HFF-Myc (cell line): ENCODE measurements at regions not wholly inside any gene's neighbourhood (a gene's known extent, or its start where the extent isn't known, plus 50 kb on each side); places are given as distances from the start of the nearest gene placed in this dataset.
"Not testable (repeated sequence)": the region's sequence is repeated elsewhere in the genome, so short reads cannot be mapped to it uniquely, and the experiment has no call there.

ENCODE experiments used
- DNase-seq: peaks from one replicate; pipeline ENCODE4 v3.0.0-alpha.2; 2011; ENCODE audit warnings: low read depth; ENCODE audit errors: extremely low read depth
- H3K4me3 ChIP-seq: replicated peaks from 2 replicates; pipeline ENCODE4 v1.5.1; 2011; ENCODE audit warnings: low read depth, mild to moderate bottlenecking, control low read depth, low read length
- TF ChIP-seq, protein P1 (sequence below): IDR thresholded peaks from 2 replicates; pipeline ENCODE4 v1.5.1; 2012; ENCODE audit warnings: mild to moderate bottlenecking, low read depth, low read length, control low read depth; ENCODE audit errors: missing control alignments

DNA sequence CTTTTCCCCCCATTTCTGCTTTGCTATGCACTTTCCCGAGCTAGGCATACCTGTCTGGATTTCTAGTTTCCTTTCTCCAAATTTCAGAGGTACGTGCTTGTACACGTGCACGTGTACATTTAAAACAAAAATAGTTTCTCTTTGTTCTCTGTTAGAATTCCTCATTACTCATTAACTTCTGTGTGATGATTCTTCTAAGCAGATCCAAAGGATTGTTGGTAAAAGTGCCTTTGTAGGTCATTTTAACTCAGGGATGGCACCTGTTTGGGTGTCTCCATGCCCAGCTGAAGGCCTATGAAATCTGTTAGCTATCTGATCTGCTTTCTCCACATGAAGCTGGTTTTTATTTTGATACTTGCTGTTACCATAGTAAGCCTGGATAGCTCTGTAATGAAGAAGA, 264.3 kb downstream of the LPIN1 start:
- TF ChIP-seq, protein P1, sequence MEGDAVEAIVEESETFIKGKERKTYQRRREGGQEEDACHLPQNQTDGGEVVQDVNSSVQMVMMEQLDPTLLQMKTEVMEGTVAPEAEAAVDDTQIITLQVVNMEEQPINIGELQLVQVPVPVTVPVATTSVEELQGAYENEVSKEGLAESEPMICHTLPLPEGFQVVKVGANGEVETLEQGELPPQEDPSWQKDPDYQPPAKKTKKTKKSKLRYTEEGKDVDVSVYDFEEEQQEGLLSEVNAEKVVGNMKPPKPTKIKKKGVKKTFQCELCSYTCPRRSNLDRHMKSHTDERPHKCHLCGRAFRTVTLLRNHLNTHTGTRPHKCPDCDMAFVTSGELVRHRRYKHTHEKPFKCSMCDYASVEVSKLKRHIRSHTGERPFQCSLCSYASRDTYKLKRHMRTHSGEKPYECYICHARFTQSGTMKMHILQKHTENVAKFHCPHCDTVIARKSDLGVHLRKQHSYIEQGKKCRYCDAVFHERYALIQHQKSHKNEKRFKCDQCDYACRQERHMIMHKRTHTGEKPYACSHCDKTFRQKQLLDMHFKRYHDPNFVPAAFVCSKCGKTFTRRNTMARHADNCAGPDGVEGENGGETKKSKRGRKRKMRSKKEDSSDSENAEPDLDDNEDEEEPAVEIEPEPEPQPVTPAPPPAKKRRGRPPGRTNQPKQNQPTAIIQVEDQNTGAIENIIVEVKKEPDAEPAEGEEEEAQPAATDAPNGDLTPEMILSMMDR = no peak
- DNase-seq = no peak
- H3K4me3 ChIP-seq = no peak overlapping the region

DNA sequence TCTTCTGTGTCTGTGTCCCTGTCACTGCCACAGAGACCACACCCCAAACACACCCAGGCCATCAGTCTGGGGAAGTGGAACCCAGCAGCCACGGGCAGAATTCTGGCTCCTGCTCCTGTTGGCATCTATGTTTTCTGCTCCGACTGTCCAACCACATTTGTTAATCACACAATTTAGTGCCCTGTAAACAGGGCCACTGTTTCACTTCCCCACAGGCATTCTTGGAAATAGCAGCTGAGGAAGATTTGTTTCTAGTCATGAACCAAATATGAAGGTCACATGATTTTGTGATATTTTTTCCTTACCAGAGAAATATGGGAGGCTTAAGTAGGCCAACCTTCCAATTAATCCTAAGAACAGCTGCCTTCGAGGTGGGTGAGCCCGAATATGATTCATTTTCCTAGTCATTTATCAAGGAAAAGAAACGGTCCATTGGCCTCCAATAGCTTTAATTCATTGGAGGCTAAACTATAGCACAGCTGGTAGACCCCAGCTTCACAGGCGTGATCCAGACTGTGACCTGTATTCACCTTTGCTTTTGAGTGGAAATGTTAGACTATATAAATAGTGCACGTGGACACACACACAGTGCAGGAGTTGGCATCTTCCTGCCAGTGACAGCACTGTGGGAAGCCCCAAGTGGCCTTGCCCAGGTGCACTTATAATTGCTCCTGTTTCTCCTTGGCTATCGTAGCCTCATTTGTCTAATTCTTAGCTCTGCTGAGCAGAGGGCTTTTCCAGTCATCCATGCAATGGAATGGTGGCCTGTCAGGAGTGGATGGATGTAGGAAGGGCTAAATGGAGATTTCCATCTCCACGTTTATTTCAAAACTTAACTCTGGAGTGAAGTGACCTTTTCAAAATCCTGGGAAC, 267.9 kb downstream of the LPIN1 start:
- no peak for DNase-seq
- TF ChIP-seq, protein P1 = no peak
- no peak overlapping the region for H3K4me3 ChIP-seq

DNA sequence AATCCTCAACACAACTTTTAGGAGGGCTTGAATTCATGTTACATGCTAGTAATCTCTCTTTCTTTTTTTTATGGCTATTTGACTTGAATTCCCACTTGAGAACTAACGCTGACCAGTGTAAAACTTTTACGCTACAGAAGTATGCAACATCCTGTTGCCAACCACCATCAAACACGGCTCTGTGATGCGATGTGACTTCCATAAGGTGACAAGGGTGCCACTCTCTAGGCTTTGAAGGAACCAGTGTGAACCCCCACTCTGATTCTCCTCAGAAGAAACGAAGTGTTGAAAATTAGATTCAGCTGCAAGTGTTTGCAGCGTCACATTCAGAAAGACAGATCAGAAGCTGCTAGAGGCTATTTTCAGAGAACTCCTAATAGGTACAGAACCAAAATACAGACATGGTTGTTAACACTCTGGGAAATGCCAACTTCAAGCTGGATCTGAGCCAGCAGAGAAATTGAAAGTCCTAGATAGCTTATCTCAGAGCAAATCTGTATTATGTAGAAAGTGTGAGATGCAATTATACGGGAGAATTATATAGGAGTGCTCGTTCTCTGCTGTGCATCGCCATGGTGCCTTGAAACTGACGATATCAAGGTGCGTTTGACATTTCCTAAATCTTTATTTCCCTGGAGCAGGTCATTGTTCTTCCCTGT, 271.2 kb downstream of the LPIN1 start:
- H3K4me3 ChIP-seq = no peak overlapping the region
- TF ChIP-seq, protein P1 = no peak
- no peak for DNase-seq

DNA sequence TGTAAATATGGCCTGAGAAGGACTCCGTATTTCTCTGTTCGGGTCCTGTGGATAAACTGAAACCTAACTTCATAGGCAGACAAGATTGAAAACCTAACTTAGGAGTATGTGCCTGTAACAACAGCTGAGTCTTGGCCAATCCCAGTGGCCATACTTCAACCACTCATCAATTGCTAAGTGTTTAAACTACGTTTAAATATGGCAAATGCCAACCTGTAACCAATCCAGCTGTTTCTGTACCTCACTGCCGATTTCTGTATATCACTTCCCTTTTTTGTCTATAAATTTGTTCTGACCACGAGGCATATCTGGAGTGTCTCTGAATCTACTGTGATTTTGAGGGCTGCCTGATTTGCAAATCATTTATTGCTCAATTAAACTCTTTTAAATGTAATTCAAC, 272.3 kb downstream of the LPIN1 start:
- DNase-seq, H3K4me3 ChIP-seq: not testable (repeated sequence)

DNA sequence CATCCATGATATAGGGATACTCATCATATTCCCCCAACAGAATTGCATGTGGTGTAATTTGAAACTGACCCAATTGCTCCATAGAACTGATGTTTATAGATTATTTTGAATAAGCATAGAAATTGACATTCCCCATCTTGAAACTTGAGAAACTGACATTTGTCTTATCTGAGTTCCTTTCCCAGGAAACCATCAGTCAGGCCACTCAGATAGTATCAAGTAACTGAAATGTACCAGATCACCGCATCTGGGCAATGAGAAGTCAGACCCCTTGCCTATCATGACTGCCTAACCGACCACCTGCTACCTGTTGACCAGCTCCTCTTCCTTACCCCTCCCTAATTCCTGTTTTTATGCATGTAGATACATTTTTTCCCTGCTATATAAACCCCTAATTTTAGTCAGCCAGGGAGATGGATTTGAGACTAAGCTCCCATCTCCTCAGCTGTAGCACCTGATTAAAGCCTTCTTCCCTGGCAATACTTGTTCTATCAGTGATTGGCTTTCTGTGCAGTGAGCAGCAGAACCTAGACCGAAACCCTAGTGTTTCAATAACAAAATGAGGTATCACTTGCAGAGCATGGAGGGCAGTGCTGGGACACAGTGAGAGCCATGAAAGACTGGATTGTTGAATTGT, 274.5 kb downstream of the LPIN1 start:
- TF ChIP-seq, protein P1 = no peak
- no peak for DNase-seq
- no peak overlapping the region for H3K4me3 ChIP-seq

DNA sequence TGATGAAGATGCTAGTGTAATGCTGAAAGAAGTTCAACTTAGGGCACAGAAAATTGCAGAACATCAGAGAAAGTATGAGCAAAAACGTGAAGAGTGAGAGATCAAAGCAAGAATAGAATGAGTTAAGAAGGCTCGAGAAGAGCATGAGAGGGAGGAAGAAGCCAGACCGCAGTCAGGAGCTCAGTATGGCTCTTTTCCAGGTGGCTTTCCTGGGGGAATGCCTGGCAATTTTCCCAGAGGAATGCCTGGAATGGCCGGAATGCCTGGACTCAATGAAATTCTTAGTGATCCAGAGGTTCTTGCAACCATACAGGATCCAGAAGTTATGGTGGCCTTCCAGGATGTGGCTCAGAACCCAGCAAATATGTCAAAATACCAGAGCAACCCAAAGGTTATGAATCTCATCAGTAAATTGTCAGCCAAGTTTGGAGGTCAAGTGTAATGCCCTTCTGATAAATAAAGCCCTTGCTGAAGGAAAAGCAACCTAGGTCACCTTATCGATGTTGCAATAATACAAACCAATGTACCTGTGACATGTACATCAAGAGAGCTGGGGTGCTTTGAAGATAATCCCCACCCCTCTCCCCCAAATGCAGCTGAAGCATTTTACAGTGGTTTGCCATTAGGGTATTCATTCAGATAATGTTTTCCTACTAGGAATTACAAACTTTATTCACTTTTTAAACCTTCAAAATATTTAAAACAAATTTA, 277.9 kb downstream of the LPIN1 start:
- not testable (repeated sequence) for H3K4me3 ChIP-seq
- DNase-seq = peak; percentile 61

DNA sequence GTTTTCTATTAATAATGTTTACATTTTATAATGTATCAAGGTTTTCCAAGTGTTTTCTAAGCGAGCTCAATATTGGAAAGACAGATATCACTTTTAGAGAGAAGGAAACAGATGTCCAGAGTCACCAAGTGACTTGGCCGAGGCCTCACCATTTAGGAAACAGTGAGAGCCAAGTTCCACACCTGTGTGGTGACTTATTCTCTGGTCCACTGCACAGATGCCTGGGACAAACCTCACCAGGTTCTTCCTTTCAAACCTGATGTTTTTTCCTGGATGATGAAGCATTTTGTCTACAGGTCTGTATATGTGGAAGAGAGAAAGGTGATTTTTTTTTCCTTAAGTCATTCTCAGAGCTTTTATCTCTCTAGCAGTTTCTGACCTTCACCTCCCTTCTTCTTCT, 280.7 kb downstream of the LPIN1 start:
- DNase-seq = no peak
- TF ChIP-seq, protein P1 = no peak
- H3K4me3 ChIP-seq = no peak overlapping the region
